ENCODE measurements at regions not wholly inside any gene's neighbourhood (a gene's known extent, or its start where the extent isn't known, plus 50 kb on each side); places are given as distances from the start of the nearest gene placed in this dataset.
A peak's percentile ranks its signal among the peaks of the same experiment; 100 is the strongest.

DNA sequence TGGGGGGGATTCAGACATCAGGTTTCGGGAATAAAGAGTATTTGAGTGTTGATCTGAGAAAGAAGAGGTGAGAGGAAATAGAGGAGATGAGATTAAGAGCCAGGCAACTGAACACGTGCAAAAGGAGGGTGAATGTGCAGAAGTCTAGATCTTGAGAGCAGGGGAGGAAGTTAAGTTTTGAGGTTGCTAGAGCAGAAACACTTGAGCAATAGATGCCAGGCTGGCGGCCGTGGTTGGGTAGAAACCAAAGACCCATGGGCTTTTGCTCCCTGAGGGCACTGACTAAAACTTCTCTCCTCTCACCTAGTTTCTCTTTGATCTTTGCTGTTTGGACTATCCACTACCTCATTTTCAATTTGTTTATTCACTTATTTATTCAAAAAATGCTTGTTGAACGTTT lies 116.0 kb downstream of the CDC42EP3 start:
- Mint-ChIP-seq H3K4me3 (no peak overlapping the region), H3K4me1 (peaks cover 26% of the 10 kb centered on the region), H3K27ac (no peak overlapping the region), H3K27me3 (no peaks in the 10 kb centered on the region), H3K36me3 (ENCODE audit: low read depth) (no peaks in the 10 kb centered on the region), H3K9me3 (no peaks in the 10 kb centered on the region)
- peak; percentile 38 for DNase-seq
- ChIA-PET CTCF (no interaction called here), POLR2A (no interaction called here)

DNA sequence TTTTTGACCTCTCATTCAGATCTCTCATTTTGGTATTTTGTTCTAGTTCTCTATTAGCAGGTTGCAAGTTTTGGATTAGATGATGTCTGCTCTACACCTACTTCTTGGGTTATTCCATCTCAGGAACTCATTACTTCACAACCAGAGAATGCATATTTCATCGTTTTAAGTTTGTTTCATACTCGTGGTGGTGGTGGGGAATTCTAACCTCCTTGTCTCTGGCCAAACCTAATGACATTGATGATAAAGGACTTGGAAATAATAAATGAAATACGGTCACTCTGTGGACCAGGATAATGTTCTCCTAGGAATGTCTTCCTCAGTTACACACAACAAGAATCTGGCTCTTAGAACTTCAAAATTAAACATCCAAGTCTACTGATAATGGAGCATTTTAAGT lies 115.2 kb downstream of the CDC42EP3 start:
- ChIA-PET POLR2A (no interaction called here), CTCF (interaction anchor here (1.3 kb wide), 1 partner anchor 26 kb away, joined by 4 read pairs; no protein-coding TSS in a partner anchor)
- DNase-seq: no peak

DNA sequence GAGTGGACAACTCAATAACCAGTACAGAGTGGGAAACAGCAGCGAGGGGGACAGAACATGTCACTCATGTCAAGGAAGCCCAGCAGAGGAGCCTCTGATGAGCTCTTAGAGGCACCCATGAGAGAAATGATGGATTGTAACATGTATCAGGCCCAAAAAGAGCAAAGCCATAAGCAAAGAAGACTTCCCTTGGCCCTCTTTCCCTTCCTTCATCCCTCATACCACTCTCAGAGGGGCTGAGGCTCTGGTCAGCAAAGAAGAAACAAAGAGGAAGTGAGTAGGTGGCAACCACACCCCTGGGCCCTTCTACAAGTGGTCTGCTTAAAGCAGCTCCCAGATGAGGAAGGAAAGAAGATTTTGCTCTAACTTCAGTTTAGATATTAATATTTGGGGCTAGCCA lies 112.8 kb downstream of the CDC42EP3 start:
- POLR2A ChIA-PET: interaction anchor here (0.9 to 1.1 kb wide), 3 partner anchors 42 to 98 kb away, joined by 3 to 5 read pairs (median 4); no protein-coding TSS in a partner anchor
- no peak for DNase-seq
- no peaks in the 10 kb centered on the region for H3K36me3 Mint-ChIP-seq (ENCODE audit: low read depth)
- no peaks in the 10 kb centered on the region for H3K27me3 Mint-ChIP-seq
- no peaks in the 10 kb centered on the region for H3K9me3 Mint-ChIP-seq
- H3K4me1 Mint-ChIP-seq: peaks cover 33% of the 10 kb centered on the region
- peak overlapping the region; percentile 4 for H3K27ac Mint-ChIP-seq
- H3K4me3 Mint-ChIP-seq: no peak overlapping the region
- CTCF ChIA-PET: interaction anchor here (0.6 to 2.0 kb wide), 4 partner anchors 24 to 274 kb away, joined by 3 to 5 read pairs (median 4); no protein-coding TSS in a partner anchor

More for the DNA sequence above, 115.2 kb downstream of the CDC42EP3 start:
- Mint-ChIP-seq H3K27me3 (no peaks in the 10 kb centered on the region), H3K9me3 (no peaks in the 10 kb centered on the region), H3K4me3 (no peak overlapping the region), H3K4me1 (peaks cover 32% of the 10 kb centered on the region), H3K36me3 (ENCODE audit: low read depth) (no peaks in the 10 kb centered on the region), H3K27ac (no peak overlapping the region)

DNA sequence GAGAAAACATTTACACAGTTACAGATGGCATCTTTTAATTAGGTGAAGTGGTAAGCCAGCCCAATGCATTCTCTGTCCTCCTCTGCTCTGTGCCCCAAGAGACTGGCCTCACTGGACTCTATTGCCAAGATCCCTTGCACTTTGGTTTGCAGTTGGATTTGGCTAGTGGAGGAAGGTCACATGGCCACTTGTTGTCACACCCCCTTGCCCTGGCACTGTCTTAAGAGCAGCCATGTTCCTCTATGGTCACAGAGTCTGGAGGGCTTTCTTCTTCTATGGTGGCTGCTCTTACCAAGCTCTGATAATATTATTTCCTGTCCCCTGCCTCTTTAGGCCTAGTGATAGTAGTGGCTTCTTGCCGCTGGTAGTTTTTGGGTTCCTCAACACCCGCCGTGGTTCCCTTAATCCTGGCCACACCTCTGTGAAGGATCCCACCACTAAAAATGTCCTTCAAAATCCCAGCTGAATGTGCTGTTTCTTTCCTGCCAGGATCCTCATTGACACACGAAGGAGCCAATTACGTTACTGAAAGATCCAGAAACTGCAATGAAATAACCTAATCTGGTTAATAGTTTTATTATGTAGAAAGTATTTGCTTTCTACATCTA lies 111.1 kb downstream of the CDC42EP3 start:
- Mint-ChIP-seq H3K9me3 (no peaks in the 10 kb centered on the region), H3K36me3 (ENCODE audit: low read depth) (no peaks in the 10 kb centered on the region), H3K27ac (no peak overlapping the region), H3K4me1 (peaks cover 33% of the 10 kb centered on the region), H3K4me3 (no peak overlapping the region), H3K27me3 (no peaks in the 10 kb centered on the region)
- ChIA-PET POLR2A (no interaction called here), CTCF (no interaction called here)
- DNase-seq: no peak

DNA sequence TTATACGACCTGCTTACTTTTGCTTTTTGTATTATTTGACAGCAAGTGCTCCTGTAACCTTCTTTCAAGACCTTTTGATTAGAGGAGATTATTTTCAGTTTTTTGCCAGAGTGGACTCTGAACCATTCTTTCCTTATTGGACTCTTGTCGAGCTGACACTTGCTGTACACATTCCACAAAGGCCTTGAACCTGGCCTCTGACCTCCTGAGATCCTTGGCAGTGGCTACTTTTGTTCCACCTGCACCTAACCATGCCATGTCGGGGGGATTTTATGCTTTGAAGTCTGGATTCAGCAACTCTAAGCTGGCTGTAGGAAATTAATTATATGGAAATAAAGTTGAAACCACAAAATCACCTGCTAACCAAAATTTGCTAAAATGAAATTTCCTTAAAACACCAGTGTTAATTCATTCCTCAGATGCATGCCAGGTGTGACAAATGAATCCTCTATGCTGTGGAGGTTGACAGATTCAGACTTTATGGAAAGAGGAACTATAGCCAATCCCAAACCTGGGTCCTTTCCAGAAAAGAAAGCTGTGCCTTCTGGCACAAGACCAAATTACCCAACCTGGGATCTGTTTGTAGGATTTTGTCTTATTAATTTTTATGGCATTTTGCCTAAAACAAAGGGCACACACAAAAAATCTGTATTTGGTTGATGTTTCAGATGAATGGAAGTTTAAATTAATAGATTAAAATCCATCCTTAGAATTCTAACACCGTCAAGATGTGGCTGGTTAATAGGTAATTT lies 110.4 kb downstream of the CDC42EP3 start:
- ChIA-PET POLR2A (interaction anchor here (1.0 to 1.4 kb wide), 2 partner anchors 9 to 25 kb away, joined by 3 to 5 read pairs; no protein-coding TSS in a partner anchor), CTCF (no interaction called here)
- no peak for DNase-seq
- Mint-ChIP-seq H3K4me3 (no peak overlapping the region), H3K27ac (no peak overlapping the region), H3K4me1 (peaks cover 33% of the 10 kb centered on the region), H3K9me3 (no peaks in the 10 kb centered on the region), H3K36me3 (ENCODE audit: low read depth) (no peaks in the 10 kb centered on the region), H3K27me3 (no peaks in the 10 kb centered on the region)

DNA sequence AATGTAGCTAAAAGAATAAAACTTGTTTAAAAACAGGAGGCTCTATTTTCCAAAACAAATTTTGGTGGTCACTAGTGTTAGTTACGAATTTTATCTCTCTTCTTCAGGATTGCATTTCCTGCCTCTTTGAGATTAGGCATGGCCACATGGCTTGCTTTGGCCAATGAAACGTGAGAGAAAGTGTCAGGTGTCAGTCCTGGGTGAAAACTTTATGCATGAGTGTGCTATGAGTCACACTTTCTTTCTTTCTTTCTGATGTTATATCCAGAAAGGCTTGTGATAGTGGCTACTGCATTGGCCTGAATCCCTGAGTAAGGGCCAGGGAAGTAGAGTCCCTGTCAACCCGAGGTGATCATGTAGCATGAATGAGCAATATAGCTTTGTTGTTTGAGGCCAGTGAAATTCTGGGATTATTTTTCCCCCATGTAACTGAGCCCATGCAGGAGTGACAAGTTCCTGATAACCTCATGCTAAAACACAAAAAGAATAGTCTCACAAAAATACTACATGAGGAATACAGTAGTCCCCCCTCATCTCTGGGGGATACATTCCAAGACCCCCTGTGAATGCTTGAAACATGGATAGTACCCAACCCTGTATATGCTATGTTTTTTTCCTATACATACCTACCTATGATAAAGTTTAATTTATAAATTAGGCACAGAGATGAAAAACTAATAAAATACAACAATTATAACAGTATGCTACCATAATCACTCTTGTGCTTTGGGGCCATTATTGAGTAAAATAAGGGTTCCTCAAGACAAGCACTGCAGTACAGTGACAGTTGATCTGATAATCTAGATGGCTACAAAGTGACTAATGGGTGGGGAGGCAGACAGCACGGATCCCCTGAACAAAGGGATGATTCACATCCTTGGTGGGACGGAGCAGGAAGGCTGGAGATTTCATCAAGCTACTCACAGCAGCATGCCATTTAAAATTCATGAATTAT lies 109.5 kb downstream of the CDC42EP3 start:
- Mint-ChIP-seq H3K36me3 (ENCODE audit: low read depth) (peaks cover 5% of the 10 kb centered on the region), H3K4me1 (peaks cover 36% of the 10 kb centered on the region), H3K27ac (peak overlapping the region; percentile 49), H3K9me3 (peaks cover 2% of the 10 kb centered on the region), H3K4me3 (no peak overlapping the region), H3K27me3 (no peaks in the 10 kb centered on the region)
- CTCF ChIA-PET: no interaction called here
- POLR2A ChIA-PET: interaction anchor here (0.9 to 1.4 kb wide), 3 partner anchors 9 to 38 kb away, joined by 3 to 5 read pairs (median 3); no protein-coding TSS in a partner anchor
- peak; percentile 49 for DNase-seq

DNA sequence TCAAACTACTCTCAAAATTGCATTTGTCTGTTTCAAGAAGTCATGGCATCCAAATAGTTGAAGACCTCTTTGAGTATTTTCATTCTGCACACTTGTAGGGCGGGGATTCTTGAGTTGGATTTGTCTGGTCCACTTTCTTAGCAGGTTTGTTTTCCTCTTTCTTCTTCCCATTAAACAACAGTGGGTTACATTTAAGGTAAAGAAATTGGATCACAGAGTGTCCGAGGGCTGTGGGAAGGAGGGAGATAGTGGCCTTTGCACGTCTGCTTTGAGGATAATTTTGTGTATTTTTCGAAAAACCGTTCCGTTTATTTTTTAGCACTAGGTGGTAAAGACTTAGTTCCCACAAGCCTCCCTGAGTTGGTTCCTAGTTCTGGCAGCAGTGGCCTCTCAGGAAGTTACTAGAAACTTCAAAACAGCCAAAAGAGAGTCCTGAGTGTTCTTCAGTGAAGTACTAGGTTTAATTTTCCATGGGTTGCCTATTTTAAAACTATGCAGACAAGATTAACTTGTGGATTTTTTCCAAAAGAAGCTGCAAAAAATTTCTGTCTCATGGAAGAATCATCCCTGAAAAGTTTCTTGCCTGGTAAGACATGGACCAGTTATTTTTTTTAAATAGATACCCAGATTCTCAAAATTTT lies 107.9 kb downstream of the CDC42EP3 start:
- no peak for DNase-seq
- Mint-ChIP-seq H3K36me3 (ENCODE audit: low read depth) (peaks cover 5% of the 10 kb centered on the region), H3K27ac (no peak overlapping the region), H3K4me3 (no peak overlapping the region), H3K4me1 (peaks cover 38% of the 10 kb centered on the region), H3K27me3 (no peaks in the 10 kb centered on the region), H3K9me3 (peaks cover 2% of the 10 kb centered on the region)
- CTCF ChIA-PET: interaction anchor here (1.0 kb wide), 1 partner anchor 62 kb away, joined by 3 read pairs; no protein-coding TSS in a partner anchor
- POLR2A ChIA-PET: interaction anchor here (1.2 to 1.3 kb wide), 3 partner anchors 19 to 37 kb away, joined by 3 to 4 read pairs (median 3); no protein-coding TSS in a partner anchor

DNA sequence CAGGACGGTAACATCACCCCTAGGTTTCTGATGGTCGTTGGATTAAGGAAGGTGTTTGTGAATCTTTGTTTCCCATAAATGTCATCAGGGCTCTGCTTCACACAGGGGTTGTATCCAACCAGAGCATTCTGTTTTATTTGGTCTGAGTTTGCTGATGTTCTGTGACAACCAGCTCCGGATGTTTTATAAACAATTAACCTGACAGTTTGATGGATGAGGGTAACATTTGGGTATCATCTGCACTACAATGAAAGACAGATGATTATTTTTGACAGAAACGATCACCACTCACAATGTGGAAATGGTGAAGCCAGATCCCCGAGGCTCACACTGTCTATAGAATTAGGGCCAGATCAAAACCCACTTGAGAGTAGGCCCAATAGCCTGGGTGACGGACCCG lies 107.1 kb downstream of the CDC42EP3 start:
- Mint-ChIP-seq H3K27ac (no peak overlapping the region), H3K4me1 (peaks cover 37% of the 10 kb centered on the region), H3K9me3 (peaks cover 2% of the 10 kb centered on the region), H3K4me3 (no peak overlapping the region), H3K27me3 (peaks cover 2% of the 10 kb centered on the region), H3K36me3 (ENCODE audit: low read depth) (peaks cover 5% of the 10 kb centered on the region)
- ChIA-PET POLR2A (interaction anchor here (1.2 to 1.3 kb wide), 3 partner anchors 19 to 36 kb away, joined by 3 to 4 read pairs (median 3); no protein-coding TSS in a partner anchor), CTCF (interaction anchor here (1.0 kb wide), 1 partner anchor 61 kb away, joined by 3 read pairs; no protein-coding TSS in a partner anchor)
- no peak for DNase-seq

DNA sequence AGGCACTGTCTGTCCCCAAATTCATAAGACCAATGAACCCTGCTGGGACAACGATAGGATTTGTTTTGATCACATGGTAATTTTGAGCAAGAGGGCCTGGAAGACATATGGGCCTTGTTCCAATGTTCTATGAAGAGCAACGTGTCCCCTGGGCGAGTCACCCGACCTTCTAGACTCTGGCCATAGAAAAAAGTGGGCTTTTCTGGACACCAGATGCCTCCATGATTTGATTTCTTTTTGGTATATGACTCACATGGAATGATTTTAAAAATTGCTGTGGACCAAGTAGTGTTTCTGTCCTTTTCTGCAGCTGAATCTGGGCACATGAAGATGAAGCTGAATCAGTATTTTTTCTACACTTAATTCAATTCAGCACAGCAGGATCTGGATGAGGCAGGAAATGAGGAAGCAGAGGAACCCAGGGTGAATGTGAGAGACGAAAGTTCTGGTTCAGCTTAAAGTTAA lies 104.9 kb downstream of the CDC42EP3 start:
- Mint-ChIP-seq H3K27me3 (peaks cover 10% of the 10 kb centered on the region), H3K27ac (no peak overlapping the region), H3K4me3 (no peak overlapping the region), H3K4me1 (peaks cover 32% of the 10 kb centered on the region), H3K9me3 (peaks cover 2% of the 10 kb centered on the region), H3K36me3 (ENCODE audit: low read depth) (peaks cover 5% of the 10 kb centered on the region)
- ChIA-PET POLR2A (interaction anchor here (1.1 kb wide), 1 partner anchor 16 kb away, joined by 3 read pairs; no protein-coding TSS in a partner anchor), CTCF (interaction anchor here (1.0 kb wide), 1 partner anchor 19 kb away, joined by 3 read pairs; no protein-coding TSS in a partner anchor)
- DNase-seq: no peak

DNA sequence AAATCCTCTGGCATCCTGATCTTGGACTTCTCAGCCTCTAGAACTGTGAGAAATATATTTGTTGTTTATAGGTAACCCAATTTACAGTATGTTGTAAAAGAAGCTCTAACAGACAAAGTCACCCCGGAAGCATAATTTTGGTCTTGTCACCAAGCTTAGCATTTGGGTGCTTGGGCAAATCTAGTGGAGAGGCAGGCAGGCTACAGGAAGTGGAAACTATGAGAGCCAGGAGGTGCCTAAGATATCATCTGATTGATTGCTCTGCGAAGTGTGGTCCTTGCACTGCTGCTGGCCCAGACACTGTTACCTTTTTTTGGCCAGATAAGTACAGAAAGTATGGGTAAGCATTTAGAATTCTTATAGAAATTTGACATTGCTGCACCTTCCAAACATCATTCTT lies 102.9 kb downstream of the CDC42EP3 start:
- peaks cover 23% of the 10 kb centered on the region for H3K4me1 Mint-ChIP-seq
- peaks cover 2% of the 10 kb centered on the region for H3K9me3 Mint-ChIP-seq
- DNase-seq: peak; percentile 44
- no peak overlapping the region for H3K4me3 Mint-ChIP-seq
- peaks cover 10% of the 10 kb centered on the region for H3K27me3 Mint-ChIP-seq
- H3K36me3 Mint-ChIP-seq (ENCODE audit: low read depth): peaks cover 5% of the 10 kb centered on the region
- CTCF ChIA-PET: interaction anchor here (1.0 to 2.2 kb wide), 2 partner anchors 14 to 33 kb away, joined by 4 to 7 read pairs; no protein-coding TSS in a partner anchor
- POLR2A ChIA-PET: interaction anchor here (0.8 to 2.1 kb wide), 3 partner anchors 14 to 31 kb away, joined by 3 to 19 read pairs (median 5); no protein-coding TSS in a partner anchor
- no peak overlapping the region for H3K27ac Mint-ChIP-seq

DNA sequence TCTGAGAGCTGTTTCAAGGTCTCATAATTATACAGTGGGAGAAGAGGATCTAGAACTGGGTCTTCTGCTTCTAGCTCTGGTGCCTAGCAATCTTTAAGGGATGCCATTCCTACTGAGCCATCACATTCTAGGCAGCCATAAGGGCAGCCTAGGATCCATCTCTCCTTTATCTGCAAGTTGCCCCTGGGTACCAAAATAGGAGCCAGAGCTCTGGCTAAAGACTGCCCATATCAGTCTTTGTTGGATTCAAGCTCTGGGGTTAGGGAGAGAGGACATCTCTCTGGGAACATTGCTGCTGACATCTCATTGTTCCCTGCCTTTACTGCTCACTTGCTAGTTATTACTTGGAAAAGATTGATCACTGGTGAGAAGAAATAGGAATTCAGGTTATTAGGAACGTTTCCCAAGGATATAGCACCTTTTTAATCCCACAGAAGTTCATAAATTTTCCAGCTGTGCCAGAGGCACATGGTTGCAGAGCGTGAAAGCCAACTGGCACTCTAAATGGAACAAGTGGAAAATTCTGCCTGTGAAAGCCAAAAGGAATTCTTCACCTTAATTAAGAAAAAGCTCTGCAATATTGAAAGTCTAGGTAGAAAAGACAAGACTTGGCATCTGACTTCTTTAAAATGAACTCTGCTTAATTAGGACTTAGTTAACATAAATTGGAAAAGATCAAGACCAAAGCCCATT lies 102.2 kb downstream of the CDC42EP3 start:
- ChIA-PET CTCF (interaction anchor here (0.7 to 2.2 kb wide), 4 partner anchors 13 to 263 kb away, joined by 3 to 7 read pairs (median 4); no protein-coding TSS in a partner anchor), POLR2A (interaction anchor here (1.7 to 2.1 kb wide), 3 partner anchors 13 to 21 kb away, joined by 4 to 19 read pairs (median 5); no protein-coding TSS in a partner anchor)
- peaks cover 26% of the 10 kb centered on the region for H3K4me1 Mint-ChIP-seq
- H3K27ac Mint-ChIP-seq: no peak overlapping the region
- H3K9me3 Mint-ChIP-seq: peaks cover 2% of the 10 kb centered on the region
- peaks cover 5% of the 10 kb centered on the region for H3K36me3 Mint-ChIP-seq (ENCODE audit: low read depth)
- H3K27me3 Mint-ChIP-seq: peaks cover 10% of the 10 kb centered on the region
- H3K4me3 Mint-ChIP-seq: no peak overlapping the region
- no peak for DNase-seq
